SK-N-SH (cell line): ENCODE measurements at regions not wholly inside any gene's neighbourhood (a gene's known extent, or its start where the extent isn't known, plus 50 kb on each side); places are given as distances from the start of the nearest gene placed in this dataset.

ENCODE experiments used
- CTCF ChIA-PET: fragments of 300-600, 350-600 bp; formaldehyde crosslinking; extraction: SDS; loops from one replicate; lab custom pipeline; 2021; lab: Yijun Ruan, JAX
- POLR2A ChIA-PET: fragments of 350-600 bp; sonication (Branson Sonifier 250); formaldehyde crosslinking; extraction: SDS; loops from one replicate; lab custom pipeline; 2020; ENCODE audit warnings: antibody characterized with exemption, inconsistent platforms; lab: Yijun Ruan, JAX
- DNase-seq: peaks from one replicate; pipeline ENCODE4 v3.0.0; 2012
- H2AFZ ChIP-seq: fragments of 200-600 bp; sonication (generic); 2 replicates; pipeline ENCODE4 v1.8.1; 2016; ENCODE audit warnings: antibody characterized with exemption, mild to moderate bottlenecking, low read depth
- H3F3A ChIP-seq: fragments of 200-600 bp; sonication (generic); replicated peaks from 2 replicates; pipeline ENCODE3; 2016; ENCODE audit warnings: antibody characterized with exemption, mild to moderate bottlenecking; ENCODE audit not compliant: insufficient read depth
- H3K27ac ChIP-seq, 2 experiments: fragments of 200-500 bp in 1 of 2; fragments of 200-600 bp in 1 of 2; sonication (Bioruptor generic) in 1 of 2; sonication (generic), shearing (Covaris generic) in 1 of 2; 2 replicates each; pipeline versions ENCODE4 v1.5.1 to v1.6.1; 2014 to 2016; ENCODE audit warnings: low read depth in 2 of 2, inconsistent platforms in 1 of 2, low read length in 1 of 2, mild to moderate bottlenecking in 1 of 2, mixed read lengths in 1 of 2
- H3K27me3 ChIP-seq: fragments of 200-600 bp; sonication (generic), shearing (Covaris generic); 2 replicates; pipeline ENCODE4 v1.6.1; 2016; ENCODE audit warnings: mixed run types; ENCODE audit not compliant: insufficient read depth
- H3K36me3 ChIP-seq, 2 experiments: fragments of 200-500 bp in 1 of 2; fragments of 200-600 bp in 1 of 2; sonication (Bioruptor generic) in 1 of 2; sonication (generic) in 1 of 2; replicated peaks in 1 of 2; 2 replicates each; pipeline versions ENCODE3 to v1.5.1; 2014 to 2016; ENCODE audit warnings: low read length in 1 of 2, mild to moderate bottlenecking in 1 of 2; ENCODE audit not compliant: insufficient read depth in 2 of 2, control insufficient read depth in 1 of 2
- H3K4me1 ChIP-seq, 2 experiments: fragments of 200-500 bp in 1 of 2; fragments of 200-600 bp in 1 of 2; sonication (Bioruptor generic) in 1 of 2; sonication (generic), shearing (Covaris generic) in 1 of 2; 2 replicates each; pipeline versions ENCODE4 v1.5.1 to v1.6.1; 2014 to 2016; ENCODE audit warnings: low read depth in 1 of 2, low read length in 1 of 2, mixed run types in 1 of 2; ENCODE audit not compliant: insufficient read depth in 2 of 2, control insufficient read depth in 1 of 2
- H3K4me2 ChIP-seq: fragments of 200-600 bp; sonication (generic), shearing (Covaris generic); 2 replicates; pipeline ENCODE4 v1.6.1; 2017; ENCODE audit warnings: mixed run types
- H3K4me3 ChIP-seq, 2 experiments: fragments of 200-500 bp in 1 of 2; fragments of 200-600 bp in 1 of 2; sonication (Bioruptor generic) in 1 of 2; sonication (generic), shearing (Covaris generic) in 1 of 2; 2 replicates each; pipeline versions ENCODE4 v1.5.1 to v1.8.1; 2014 to 2016; ENCODE audit warnings: low read depth in 2 of 2, inconsistent platforms in 1 of 2, low read length in 1 of 2, mild to moderate bottlenecking in 1 of 2, mixed read lengths in 1 of 2, moderate library complexity in 1 of 2
- H3K79me2 ChIP-seq: fragments of 200-600 bp; sonication (generic); 2 replicates; pipeline ENCODE4 v1.8.1; 2017; ENCODE audit warnings: mild to moderate bottlenecking; ENCODE audit not compliant: insufficient read depth
- H3K9ac ChIP-seq: fragments of 200-600 bp; sonication (generic); 2 replicates; pipeline ENCODE4 v1.6.1; 2017; ENCODE audit warnings: mixed run types
- H3K9me2 ChIP-seq: fragments of 200-600 bp; sonication (generic); 2 replicates; pipeline ENCODE4 v1.6.1; 2017; ENCODE audit warnings: mixed run types
- H3K9me3 ChIP-seq: fragments of 200-600 bp; sonication (generic); 2 replicates; pipeline ENCODE4 v1.6.1; 2017; ENCODE audit warnings: mixed run types, mild to moderate bottlenecking, moderate library complexity
- H4K20me1 ChIP-seq: fragments of 200-600 bp; sonication (generic); 2 replicates; pipeline ENCODE4 v1.6.1; 2017; ENCODE audit warnings: mild to moderate bottlenecking, mixed run types; ENCODE audit not compliant: insufficient read depth
- CTCF ChIP-seq: fragments of 200-600 bp; sonication (generic); IDR thresholded peaks from 2 replicates; pipeline ENCODE4 v1.6.1; 2017; ENCODE audit warnings: antibody characterized with exemption, mild to moderate bottlenecking, moderate library complexity
- ELF1 ChIP-seq: IDR thresholded peaks from 2 replicates; pipeline ENCODE4 v1.4.0; 2012
- MXI1 ChIP-seq: IDR thresholded peaks from 2 replicates; pipeline ENCODE4 v1.6.1; 2012; ENCODE audit warnings: mild to moderate bottlenecking, low read depth, low read length, improper control_type of control experiment
- NFIC ChIP-seq: IDR thresholded peaks from 2 replicates; pipeline ENCODE4 v1.4.0; 2012; ENCODE audit warnings: borderline replicate concordance
- NRF1 ChIP-seq: IDR thresholded peaks from 2 replicates; pipeline ENCODE4 v1.6.1; 2012; ENCODE audit warnings: low read depth, mild to moderate bottlenecking, low read length
- RAD21 ChIP-seq: IDR thresholded peaks from 2 replicates; pipeline ENCODE4 v1.6.1; 2012; ENCODE audit warnings: mild to moderate bottlenecking, low read length
- RFX5 ChIP-seq: IDR thresholded peaks from 2 replicates; pipeline ENCODE4 v1.6.1; 2012; ENCODE audit warnings: mild to moderate bottlenecking, improper control_type of control experiment, low read length
- RXRA ChIP-seq: IDR thresholded peaks from 2 replicates; pipeline ENCODE4 v1.4.0; 2012; ENCODE audit warnings: low read depth, mild to moderate bottlenecking, borderline replicate concordance
- SIN3A ChIP-seq: IDR thresholded peaks from 2 replicates; pipeline ENCODE4 v1.6.1; 2012; ENCODE audit warnings: low read depth, mild to moderate bottlenecking, low read length, moderate library complexity, borderline replicate concordance
- SMC3 ChIP-seq: IDR thresholded peaks from 2 replicates; pipeline ENCODE4 v1.6.1; 2012; ENCODE audit warnings: low read depth, low read length, improper control_type of control experiment
- USF2 ChIP-seq: fragments of 150-350 bp; IDR thresholded peaks from 2 replicates; pipeline ENCODE4 v1.6.1; 2017; ENCODE audit warnings: antibody characterized with exemption, low read length, low read depth, borderline replicate concordance
- ZBTB33 ChIP-seq: IDR thresholded peaks from 2 replicates; pipeline ENCODE4 v1.4.0; 2012; ENCODE audit warnings: low read depth, borderline replicate concordance
- WGBS: methylation state at CpG from one replicate; pipeline ENCODE4 v1.1.6; 2017; ENCODE audit warnings: low lambda C conversion rate; 5-methylcytosine and 5-hydroxymethylcytosine counted together

DNA sequence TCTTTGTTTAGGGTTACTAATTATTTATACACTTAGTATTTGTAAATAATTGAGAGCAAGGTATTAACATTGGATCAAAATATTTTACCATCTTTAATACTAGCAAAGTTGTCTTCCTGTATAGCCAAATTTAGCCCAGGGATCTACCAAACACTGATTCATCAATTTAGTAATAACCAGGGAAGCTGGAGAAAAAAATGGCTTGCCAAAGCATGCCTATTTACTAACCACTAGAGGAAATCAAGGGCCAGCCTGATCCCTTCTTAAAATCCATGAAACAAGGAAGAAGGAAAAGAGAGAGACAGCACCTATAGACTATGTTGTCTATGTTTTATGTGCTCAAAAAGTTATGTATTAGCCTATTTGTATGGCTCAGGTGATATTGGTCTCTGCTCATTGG, 450.3 kb upstream of the GJE1 start (continued):
- TF ChIP-seq SIN3A = no peak
- TF ChIP-seq NRF1 = no peak
- no peak for TF ChIP-seq USF2
- TF ChIP-seq ZBTB33 = no peak
- no peak for TF ChIP-seq RXRA
- TF ChIP-seq NFIC = no peak
- TF ChIP-seq MXI1 = no peak
- TF ChIP-seq RFX5 = no peak

GRCh38 chr6:141677598-141678211, 455.0 kb upstream of the GJE1 start:
- peak; percentile 41; the same call in 1 of the 2 replicates for TF ChIP-seq SMC3
- peak; percentile 68 for TF ChIP-seq CTCF
- TF ChIP-seq ELF1 = no peak
- TF ChIP-seq RAD21 = peak; percentile 53
- H3K4me3 ChIP-seq = peak overlapping the region in 1 of 2 experiments; percentile 37; a peak in 1 of 4 replicates
- no peaks in the 10 kb centered on the region for H3K27me3 ChIP-seq
- WGBS = 30% methylated on average over 4 of the region's 4 CpGs
- CTCF ChIA-PET = interaction anchor here (0.8 to 3.0 kb wide), 4 partner anchors 17 to 435 kb away, joined by 3 to 9 read pairs (median 4); no protein-coding TSS in a partner anchor
- H4K20me1 ChIP-seq = no peaks in the 10 kb centered on the region
- peak overlapping the region; percentile 76; the same call in 1 of the 2 replicates for H2AFZ ChIP-seq
- H3K36me3 ChIP-seq = peaks cover 0 to under 1% of the 10 kb centered on the region in 2 experiments
- 0 out of 2 replicates have a peak, but pooled peaks cover 2% of the 10 kb centered on the region for H3K9me2 ChIP-seq
- no peak overlapping the region for H3K9ac ChIP-seq
- H3K4me2 ChIP-seq = no peak overlapping the region
- peaks cover 0 to 6% of the 10 kb centered on the region in 2 experiments; a peak in 2 of 4 replicates for H3K4me1 ChIP-seq
- no peaks in the 10 kb centered on the region for H3K79me2 ChIP-seq
- peak; percentile 4 for DNase-seq
- H3F3A ChIP-seq = no peaks in the 10 kb centered on the region
- POLR2A ChIA-PET = no interaction called here
- H3K9me3 ChIP-seq = no peaks in the 10 kb centered on the region; the same call in 1 of the 2 replicates
- no peak overlapping the region for H3K27ac ChIP-seq
